B cell (primary cell): ENCODE measurements at regions not wholly inside any gene's neighbourhood (a gene's known extent, or its start where the extent isn't known, plus 50 kb on each side); places are given as distances from the start of the nearest gene placed in this dataset.

Experiments
- CTCF ChIP-seq: fragments of 200-600 bp; IDR thresholded peaks from one replicate; pipeline ENCODE4 v1.8.0; 2022; ENCODE audit warnings: antibody characterized with exemption, mild to moderate bottlenecking
- EZH2 ChIP-seq: IDR thresholded peaks from 2 replicates; pipeline ENCODE4 v1.6.1; 2012; ENCODE audit warnings: borderline replicate concordance, low read depth, mild to moderate bottlenecking, moderate library complexity, low read length; ENCODE audit not compliant: insufficient read depth, poor library complexity, severe bottlenecking

GRCh38 chr7:114150689-114151088 lies 231.9 kb upstream of the PPP1R3A start:
- TF ChIP-seq CTCF (no peak), EZH2 (no peak)
